ENCODE measurements at regions not wholly inside any gene's neighbourhood (a gene's known extent, or its start where the extent isn't known, plus 50 kb on each side); places are given as distances from the start of the nearest gene placed in this dataset.

- no peak overlapping the region for H3K27ac Mint-ChIP-seq
- H3K27me3 Mint-ChIP-seq, result peaks cover 8% of the 10 kb centered on the region
- ATAC-seq, result no peak
- H3K4me3 Mint-ChIP-seq, result no peak overlapping the region
- H3K4me1 Mint-ChIP-seq, result peaks cover 9% of the 10 kb centered on the region
- H3K36me3 Mint-ChIP-seq, result no peaks in the 10 kb centered on the region
- no peaks in the 10 kb centered on the region for H3K9me3 Mint-ChIP-seq (ENCODE audit: low read depth)
- DNase-seq, result no peak
- CTCF ChIA-PET, result interaction anchor here (1.3 to 4.8 kb wide), 3 partner anchors 9 to 115 kb away, joined by 3 to 33 read pairs (median 4); no protein-coding TSS in a partner anchor
Measured at GRCh38 chr5:32498484-32498883, 53.9 kb upstream of the ZFR start.

GRCh38 chr5:32496104-32496503 is 51.6 kb upstream of the ZFR start:
- no peak for DNase-seq
- Mint-ChIP-seq H3K27ac (no peak overlapping the region), H3K36me3 (no peaks in the 10 kb centered on the region), H3K27me3 (peaks cover 3% of the 10 kb centered on the region), H3K4me1 (peaks cover 9% of the 10 kb centered on the region), H3K9me3 (ENCODE audit: low read depth) (no peaks in the 10 kb centered on the region), H3K4me3 (no peak overlapping the region)
- CTCF ChIA-PET, result interaction anchor here (0.9 to 3.2 kb wide), 2 partner anchors 8 to 94 kb away, joined by 3 to 13 read pairs; no protein-coding TSS in a partner anchor
- ATAC-seq, result no peak

- DNase-seq, result no peak
- H3K4me3 Mint-ChIP-seq, result no peak overlapping the region
- H3K9me3 Mint-ChIP-seq (ENCODE audit: low read depth), result no peaks in the 10 kb centered on the region
- no peaks in the 10 kb centered on the region for H3K36me3 Mint-ChIP-seq
- ATAC-seq, result no peak
- H3K27ac Mint-ChIP-seq, result no peak overlapping the region
- CTCF ChIA-PET, result interaction anchor here (3.2 kb wide), 1 partner anchor 95 kb away, joined by 13 read pairs; no protein-coding TSS in a partner anchor
- peaks cover 2% of the 10 kb centered on the region for H3K27me3 Mint-ChIP-seq
- H3K4me1 Mint-ChIP-seq, result peaks cover 11% of the 10 kb centered on the region
Measured at GRCh38 chr5:32494827-32495226, 50.3 kb upstream of the ZFR start.

All from activated CD8-positive, alpha-beta memory T cell treated with anti-CD3 and anti-CD28 coated beads, Interleukin-2, amount 10 ng/mL, durations not matched to agents 7 days and 5 days (primary cell).